GM19025 (cell line): ENCODE measurements at regions not wholly inside any gene's neighbourhood (a gene's known extent, or its start where the extent isn't known, plus 50 kb on each side); places are given as distances from the start of the nearest gene placed in this dataset.

ENCODE experiments used
- ATAC-seq: cut with Tn5 transposase; IDR thresholded peaks from one replicate; pipeline ENCODE4 v1.9.1; 2021; ENCODE audit warnings: mild to moderate bottlenecking, low read depth, moderate library complexity; ENCODE audit not compliant: unreplicated experiment

DNA sequence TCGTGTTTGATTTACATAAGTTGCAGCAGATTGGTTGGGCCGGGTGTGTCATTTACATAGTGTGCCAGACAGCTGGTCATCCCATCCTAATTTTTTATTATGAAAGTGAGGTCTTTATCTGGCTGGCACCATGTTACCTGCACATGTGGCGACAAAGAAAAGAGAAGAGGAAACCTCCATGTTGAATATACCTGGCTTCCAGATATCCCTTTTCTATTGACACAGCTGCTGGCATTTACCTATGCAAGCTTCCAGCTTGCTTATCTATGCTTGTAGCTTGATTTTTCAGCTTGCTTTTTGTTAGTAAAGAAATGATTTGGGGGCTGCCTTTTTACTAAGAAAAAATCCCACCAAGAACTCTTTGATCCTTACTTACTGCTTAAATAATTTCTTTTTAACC lies 681.3 kb upstream of the SLITRK1 start:
- ATAC-seq: no peak

DNA sequence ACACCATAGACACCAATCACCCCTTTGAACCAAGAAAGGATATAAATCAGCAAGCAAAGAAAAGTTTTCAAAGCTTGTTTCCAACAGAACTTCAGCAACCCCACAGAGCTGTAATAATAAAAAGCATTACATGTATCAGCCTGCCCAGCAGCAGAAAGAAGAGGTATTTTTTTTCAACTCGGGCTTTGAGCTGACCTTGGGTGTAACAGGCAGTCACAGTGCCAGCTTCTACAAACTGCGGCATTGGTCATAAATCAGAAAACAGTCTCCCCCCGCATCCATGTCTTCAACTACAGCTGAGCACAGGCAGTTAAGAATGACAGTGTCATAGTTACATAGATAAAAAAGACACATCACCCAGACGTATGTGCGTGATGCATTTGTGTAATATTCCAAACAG lies 671.0 kb upstream of the SLITRK1 start:
- no peak for ATAC-seq

DNA sequence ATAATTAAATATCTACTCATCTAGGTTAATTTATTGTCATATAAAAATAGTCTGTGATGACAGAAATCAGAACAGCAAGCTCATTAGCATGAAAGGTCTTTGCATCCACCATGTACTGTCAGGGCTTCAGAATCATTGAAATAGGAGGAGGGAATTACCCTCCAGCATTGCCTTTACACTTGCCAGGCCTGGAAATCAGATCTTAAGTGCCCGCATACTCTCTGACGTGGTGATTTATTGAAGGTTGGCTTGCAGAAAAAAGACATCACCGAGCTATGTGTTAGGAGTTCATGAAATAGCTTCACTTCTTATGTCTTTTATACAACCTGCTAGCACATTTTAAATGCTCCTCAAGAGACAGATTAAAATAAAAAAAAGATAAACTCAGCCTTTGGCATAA lies 661.7 kb upstream of the SLITRK1 start:
- no peak for ATAC-seq

DNA sequence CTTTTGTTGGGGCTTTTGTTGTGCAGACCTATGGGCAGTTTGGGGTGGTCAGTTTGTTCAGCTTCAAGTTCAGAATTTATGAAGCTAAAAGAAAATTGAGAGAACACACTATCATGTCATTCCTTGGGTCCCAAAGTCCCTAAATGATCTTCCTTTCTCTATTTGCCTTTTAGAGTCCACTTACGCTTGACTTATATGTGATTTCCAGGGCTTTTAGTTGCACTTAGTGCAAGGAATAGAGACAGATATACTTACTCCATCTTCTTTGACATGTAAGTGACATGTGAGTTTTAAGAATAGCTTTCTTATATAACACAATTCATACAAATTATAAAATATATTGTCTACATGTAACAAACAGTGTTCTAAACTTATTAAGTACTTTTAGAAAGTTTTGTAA lies 660.1 kb upstream of the SLITRK1 start:
- ATAC-seq: no peak

DNA sequence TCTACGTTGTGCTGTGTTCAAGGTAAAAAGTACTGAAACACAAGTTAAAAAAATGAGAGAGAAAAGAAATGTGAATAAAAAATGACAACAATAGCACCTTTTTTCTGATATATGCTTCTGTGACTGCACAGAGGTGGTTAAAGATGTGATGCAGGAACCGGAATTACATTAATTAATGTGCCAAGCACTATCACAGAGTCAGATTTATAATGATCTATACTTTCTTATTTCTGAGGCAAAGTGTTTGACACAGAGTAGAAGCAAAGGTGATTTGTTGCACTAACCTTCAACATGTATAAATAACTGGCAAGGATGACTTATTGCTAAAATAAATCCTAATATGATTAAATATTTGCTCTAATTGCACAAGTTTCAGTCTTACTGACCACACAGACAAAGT lies 654.6 kb upstream of the SLITRK1 start:
- no peak for ATAC-seq

DNA sequence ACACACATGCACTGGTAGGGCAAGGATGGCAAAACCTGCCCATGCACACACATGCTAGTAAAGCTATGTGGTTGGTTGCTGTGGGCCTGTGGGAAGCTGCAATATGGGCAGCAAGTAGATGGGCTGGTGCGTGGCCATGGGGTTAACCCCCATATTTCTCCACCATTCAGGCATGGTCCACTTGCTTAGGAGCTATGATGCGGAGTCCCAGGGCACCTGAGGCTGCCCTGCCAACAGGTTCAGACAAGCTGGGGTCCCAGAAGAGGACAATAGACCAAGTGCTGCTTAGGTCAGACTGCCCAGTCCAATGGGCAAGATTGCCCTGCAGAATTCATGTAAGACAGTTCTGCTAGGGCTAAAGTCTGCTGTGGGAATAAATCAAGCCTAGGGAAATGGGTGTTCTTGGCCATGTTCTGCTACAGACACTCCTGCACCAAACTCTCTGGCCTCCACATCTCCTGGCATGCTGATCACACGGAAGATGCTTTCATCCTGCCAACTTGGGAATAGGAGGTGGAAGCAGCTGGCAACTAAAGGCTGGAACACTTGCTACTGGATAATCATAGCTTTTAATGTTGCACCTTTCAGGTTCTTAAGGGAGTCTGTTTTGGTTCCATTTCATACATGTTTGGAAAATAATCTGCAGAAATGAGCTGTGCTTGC lies 646.3 kb upstream of the SLITRK1 start:
- ATAC-seq: no peak

DNA sequence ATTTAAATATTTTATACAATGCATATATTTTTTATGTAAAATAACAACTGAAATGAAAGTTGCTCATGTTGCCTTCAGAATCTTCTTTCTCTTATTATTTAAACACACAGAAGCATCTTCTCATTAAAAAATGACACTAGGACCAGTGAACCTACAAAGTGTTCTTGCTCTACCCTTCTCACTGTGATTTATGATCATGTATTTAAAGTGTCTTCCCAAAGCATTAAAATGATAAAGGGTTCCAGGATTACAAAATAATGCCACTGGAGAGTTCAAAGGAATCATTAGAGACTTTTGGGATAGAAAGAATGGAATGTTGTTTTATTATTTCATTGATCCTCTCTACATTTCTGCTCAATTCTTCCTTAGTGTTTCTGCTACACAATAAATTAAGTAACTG lies 643.6 kb upstream of the SLITRK1 start:
- no peak for ATAC-seq

DNA sequence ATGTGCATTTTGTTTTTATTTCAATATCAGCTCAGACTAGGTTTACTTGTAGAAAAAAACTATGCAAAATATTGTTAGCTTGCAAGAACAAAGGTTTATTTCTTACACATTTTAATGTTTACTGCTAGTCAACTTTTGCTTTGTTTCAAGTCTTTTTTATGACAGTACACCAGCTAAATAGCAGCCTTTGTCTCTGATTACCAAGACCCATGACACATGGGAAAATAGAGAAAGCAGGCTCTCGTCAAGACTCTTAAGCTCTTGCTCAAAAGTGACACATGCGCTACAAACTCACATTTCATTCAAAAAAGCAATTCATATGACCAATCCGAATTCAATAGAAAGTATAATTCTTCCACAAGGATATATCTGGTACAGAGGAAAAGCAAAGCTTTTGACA lies 642.3 kb upstream of the SLITRK1 start:
- no peak for ATAC-seq

DNA sequence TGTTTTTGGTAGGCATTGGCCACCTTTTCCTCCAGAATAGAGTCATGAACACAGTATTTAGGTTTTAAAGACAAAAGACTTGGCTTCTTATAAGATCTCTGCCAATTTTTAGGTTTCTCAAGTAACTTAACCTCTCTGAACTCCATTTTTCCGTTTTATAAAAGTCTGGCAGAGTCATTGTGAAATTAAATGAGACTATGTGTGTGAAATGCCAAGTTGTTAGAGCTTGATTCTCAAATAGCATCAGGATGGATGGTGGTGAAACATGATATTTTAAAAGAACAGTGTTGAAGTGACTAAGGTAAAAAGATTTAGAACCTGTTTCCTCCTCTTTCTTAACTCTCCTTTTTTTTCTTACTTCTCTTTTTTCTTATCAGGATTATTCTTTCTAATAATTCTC lies 617.7 kb upstream of the SLITRK1 start:
- ATAC-seq: no peak

DNA sequence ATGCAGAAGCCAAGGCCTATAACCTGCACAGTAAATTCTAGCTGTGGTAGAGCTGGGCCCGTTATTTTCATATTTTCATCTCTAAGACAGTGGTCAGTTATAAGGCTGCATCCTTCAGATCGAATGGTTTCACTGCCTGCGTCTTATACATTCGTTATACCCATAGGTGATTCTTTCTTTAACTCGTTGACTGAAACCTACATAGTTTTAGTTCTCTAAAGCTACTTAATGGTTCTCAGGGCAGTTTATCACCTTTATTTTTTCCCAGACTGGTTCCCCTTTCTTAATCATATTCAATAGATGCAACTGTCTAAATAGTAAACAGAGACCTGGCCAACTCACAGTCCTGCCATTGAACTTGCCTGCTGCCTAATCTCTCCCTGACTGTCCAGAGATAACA lies 615.3 kb upstream of the SLITRK1 start:
- no peak for ATAC-seq

DNA sequence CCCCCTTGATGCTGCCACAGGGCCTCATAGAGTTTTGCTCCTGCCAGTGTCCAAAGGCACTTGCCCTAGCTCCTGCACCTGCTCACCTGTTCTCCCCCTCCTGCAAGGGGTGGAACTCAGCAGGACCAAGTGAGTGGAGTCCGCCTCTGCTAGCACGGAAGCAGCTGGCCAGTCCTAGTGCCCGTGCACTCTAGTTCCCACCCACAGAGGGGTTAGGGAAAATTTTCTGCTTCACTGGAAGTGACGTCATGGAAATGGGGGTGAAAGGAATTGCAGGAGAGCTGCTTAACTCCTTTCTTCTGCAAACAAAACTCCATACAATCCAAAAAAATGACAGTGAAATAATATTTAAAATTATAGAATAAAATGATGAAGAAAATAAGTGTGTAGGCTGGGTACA lies 609.7 kb upstream of the SLITRK1 start:
- no peak for ATAC-seq

DNA sequence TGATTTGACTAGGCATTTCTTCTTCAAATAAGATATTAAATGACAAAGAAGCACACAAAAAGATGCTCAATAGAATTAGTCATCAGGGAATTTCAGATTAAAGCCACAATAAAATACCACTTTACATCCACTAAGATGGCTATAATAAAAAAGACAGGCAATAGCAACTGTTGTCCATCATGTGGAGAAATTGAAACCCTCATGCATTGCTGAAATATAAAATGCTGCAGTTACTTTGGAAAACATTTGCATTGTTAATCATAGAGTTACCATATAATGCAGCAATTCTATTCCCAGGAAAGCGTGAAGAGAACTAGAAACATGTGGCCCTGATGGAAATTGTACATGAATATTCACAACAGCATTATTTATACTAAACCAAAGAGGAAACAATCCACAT lies 605.5 kb upstream of the SLITRK1 start:
- ATAC-seq: no peak

DNA sequence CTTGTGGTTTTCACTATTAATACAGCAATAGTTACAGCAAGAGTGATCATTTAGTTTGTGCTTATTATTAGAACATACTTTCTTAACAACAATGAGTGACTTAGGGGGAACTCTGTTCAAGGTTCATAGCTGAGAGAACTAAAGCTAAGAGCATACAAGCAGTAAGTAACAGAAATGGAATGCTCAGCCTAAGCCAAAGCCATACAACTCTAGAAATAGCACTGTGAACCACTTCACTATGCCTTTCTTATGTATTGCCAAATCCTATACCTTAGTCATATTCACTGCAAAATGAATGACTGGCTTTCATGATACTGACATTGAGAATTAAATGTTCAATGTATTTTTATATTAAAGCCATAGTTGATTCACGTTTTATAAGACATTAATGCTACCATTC lies 599.7 kb upstream of the SLITRK1 start:
- no peak for ATAC-seq

DNA sequence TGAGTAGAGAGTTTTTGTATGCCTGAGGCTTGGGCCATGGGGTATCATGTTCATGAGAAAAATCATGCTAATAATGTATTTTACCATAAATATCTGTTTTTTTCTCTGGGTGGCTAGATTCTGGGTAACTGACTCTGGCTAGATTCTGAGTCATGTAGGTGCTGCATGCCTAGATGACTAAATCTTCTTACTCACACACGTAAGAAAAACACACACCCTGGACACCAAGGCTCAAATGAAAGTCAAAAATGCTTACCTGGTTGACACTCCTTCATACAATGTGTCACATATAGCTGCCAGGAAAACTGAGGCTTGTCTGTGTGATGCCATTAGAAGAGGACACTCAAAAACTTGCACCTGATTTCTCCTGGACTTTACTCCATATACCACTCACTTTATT lies 597.4 kb upstream of the SLITRK1 start:
- ATAC-seq: no peak

DNA sequence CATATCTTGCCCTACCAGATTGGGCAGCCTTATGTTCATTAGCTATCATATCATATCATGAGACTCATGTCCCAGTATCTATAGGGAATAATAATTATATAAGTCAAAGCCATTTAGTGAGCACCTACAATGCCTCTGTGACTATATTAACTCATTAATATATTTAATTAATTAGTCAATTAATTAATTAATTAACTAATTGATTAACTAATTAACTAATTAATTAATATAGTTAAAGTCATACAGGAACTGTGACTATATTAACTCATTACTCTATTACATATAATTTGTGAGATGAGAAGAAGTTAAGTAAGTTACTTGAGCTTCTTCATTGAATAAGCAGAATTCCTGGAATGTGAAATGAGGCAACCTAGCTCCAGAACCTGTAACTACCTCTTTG lies 588.3 kb upstream of the SLITRK1 start:
- no peak for ATAC-seq

DNA sequence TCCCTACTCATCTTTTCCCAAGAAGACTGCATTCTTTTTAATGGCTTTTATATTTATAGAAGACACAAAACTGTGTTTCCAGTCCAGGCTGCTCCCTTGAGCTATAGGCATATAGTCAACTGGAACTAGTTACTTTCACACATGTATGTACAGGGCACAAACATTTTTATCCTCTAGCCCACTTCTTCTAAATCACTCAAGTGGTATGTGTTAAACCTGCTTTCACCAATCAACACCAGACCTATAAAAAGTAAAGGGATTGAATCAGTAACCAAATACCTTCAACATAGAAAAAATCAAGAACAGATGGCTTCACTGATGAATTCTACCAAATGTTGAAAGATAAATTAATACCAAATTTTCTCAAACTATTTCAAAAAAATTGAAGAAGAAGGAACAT lies 584.2 kb upstream of the SLITRK1 start:
- ATAC-seq: no peak

DNA sequence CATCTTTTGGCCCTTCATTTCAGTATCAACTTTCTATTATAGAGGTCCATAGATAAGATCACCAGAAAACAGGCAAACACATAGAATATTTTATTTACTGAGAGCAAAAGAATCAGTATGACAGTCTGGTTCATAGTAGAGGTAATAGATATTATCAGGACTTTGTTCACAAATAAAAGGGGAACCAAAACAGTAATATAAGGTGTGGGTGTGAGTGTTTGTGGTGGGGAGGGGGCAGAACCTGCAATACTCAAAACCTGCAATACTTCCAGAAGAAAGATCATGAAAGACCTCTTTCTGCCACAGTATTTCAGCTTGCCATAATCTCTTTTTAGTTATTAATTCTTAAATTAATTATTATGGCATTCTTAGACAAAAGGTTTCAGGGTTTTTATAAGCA lies 578.7 kb upstream of the SLITRK1 start:
- no peak for ATAC-seq

DNA sequence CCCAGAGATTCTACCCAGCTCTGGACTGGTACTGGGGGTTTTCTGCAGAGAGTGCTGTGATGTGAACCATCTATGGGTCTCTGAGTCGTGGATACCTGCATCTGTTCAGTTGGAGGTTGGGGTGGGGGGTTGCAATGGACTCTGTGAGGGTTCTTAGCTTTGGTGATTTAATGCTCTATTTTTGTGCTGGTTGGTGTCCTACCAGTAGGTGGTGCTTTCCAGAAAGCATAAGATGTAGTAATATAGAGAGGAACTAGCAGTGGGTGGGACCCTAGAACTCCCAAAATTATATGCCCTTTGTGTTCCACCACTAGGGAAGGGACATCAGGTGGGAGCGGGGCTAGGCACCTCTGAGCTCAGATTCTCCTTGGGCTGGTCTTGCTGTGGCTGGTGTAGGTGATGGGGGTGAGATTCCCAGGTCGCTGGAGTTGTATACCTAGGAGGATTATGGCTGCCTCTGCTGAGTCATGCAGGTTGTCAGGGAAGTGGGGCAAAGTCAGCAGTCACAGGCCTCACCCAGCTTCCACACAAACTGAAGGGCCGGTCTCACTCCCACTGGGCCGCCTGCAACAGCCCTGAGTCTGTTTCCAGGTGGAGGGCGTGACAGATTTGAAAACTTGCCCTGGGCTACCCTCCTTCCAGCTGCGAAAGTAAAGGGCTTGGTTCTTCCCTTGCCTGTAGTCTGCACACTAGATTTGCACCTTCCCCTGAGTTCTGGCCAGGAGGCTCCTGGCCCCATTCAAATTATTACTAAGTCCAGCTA lies 573.0 kb upstream of the SLITRK1 start:
- no peak for ATAC-seq

DNA sequence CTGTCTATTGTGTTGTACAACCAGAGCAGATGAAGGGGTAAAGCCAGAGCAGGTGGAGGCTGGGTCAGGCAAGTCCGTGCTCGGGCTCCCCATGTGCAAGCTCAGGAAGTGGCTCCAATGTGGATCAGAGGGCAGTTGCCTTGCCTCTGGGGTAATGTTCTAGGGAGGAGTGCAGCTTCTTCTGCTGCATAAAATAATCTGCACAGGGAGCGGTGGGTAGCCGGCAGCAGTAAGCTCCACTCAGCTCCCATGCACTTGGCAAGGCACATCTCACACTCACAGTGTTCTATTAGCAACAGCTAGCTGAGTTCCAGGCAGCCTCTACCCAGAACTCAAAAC lies 565.3 kb upstream of the SLITRK1 start:
- no peak for ATAC-seq

DNA sequence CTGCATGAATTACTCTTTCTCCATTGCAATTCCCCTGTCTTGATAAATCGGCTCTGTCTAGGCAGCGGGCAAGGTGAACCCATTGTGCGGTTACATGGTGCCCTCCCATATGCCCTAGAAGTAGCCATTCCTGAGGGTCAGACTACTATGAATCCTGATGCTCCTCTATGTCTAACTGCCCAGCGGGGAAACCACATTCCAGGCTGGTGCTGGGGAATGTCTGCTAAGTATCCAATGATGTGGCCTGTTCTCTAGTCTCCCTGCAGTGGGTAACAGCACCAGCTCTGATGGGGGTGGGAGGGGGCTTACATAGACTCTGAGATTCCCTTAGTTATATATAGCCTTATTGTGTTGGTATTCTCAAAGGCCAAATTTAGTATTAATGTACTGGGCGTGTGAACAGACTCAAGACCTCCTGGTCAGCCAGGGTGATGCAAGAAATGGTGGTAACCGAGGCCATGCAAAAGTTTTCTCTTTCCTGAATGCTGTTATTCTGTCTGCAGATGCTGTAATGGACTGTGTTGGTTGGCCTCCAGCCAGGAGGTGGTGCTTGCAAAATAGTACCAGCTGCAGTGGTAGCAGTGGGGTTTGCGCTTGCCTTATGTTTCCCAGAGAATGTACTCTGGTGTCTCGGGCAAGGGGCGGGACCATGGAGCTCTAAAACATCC lies 564.8 kb upstream of the SLITRK1 start:
- ATAC-seq: no peak

DNA sequence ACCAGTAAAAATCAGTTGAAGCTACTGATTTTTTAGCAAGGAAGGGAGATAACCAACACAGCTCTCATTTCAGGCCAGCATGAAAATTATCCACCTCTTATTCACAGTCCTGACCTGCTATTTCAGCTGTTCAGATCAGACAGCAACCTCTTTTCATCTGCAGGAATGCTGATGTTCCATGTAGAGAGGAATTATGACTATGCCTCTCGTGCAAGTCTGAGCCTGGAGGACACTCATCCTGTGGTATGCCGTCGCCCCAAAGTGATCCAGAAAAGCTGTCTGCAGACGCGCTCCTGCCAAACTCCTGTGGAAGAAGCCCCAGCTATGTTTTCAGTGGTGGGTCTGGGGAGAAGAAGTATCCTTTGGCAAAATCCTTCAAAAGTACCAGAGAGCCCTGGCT lies 563.5 kb upstream of the SLITRK1 start:
- no peak for ATAC-seq

DNA sequence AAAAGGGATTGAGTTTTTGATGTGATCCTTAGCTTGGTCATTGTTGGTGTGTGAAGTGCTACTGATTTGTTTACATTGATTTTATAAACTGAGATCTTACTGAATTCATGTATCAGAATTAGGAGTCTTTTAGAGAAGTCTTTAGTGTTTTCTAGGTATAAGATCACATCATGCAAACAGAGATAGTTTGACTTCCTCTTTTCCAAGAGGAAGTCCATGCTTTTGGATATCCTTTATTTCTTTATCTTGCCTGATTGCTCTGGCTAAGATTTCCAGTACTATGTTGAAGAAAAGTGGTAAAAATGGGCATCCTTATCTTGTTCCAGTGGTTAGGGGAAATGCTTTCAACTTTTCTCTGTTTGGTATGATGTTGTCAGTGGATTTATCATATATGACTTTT lies 561.2 kb upstream of the SLITRK1 start:
- ATAC-seq: no peak
